ENCODE measurements at regions not wholly inside any gene's neighbourhood (a gene's known extent, or its start where the extent isn't known, plus 50 kb on each side); places are given as distances from the start of the nearest gene placed in this dataset.

DNA sequence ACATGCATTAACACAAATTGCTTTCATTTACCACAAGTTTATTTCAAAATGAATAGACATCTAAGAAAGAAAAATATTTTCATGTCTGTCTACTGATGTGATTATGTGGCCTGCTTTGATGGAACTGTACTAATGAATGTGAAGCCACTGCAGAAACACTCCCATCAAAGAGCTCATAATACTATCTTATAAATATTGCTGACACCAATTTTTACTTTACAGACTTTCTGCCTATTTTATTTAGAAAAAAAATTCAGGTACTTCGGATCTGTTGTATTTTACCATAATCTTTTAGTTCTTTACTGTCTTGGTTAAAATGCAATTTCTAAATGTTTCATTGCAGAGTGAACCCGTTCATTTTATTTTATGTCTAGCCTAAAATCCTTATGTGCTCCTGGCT, 281.9 kb downstream of the ICE1 start:
- Mint-ChIP-seq H3K9me3 (ENCODE audit: unreplicated experiment) (peaks cover 5% of the 10 kb centered on the region), H3K27me3 (ENCODE audit: low read depth, unreplicated experiment) (peaks cover 5% of the 10 kb centered on the region), H3K27ac (ENCODE audit: unreplicated experiment) (no peak overlapping the region), H3K4me3 (ENCODE audit: unreplicated experiment) (no peak overlapping the region), H3K4me1 (ENCODE audit: low read depth, unreplicated experiment) (peaks cover 3% of the 10 kb centered on the region), H3K36me3 (ENCODE audit: low read depth, unreplicated experiment) (no peaks in the 10 kb centered on the region)
- no peak overlapping the region for H3K27ac ChIP-seq (ENCODE audit: low read depth, low read length)
- H3K27me3 ChIP-seq (ENCODE audit: insufficient read depth, low read length) = no peaks in the 10 kb centered on the region
- H3K79me2 ChIP-seq (ENCODE audit: insufficient read depth, low read length) = no peaks in the 10 kb centered on the region
- no peak overlapping the region for H2AFZ ChIP-seq (ENCODE audit: low read depth, low read length)
- no peaks in the 10 kb centered on the region for H3K9me3 ChIP-seq (ENCODE audit: insufficient read depth, low read depth, low read length)
- H3K4me1 ChIP-seq (ENCODE audit: insufficient read depth, low read length) = no peaks in the 10 kb centered on the region
- no peaks in the 10 kb centered on the region for H3K36me3 ChIP-seq (ENCODE audit: insufficient read depth, low read length)
- H4K20me1 ChIP-seq (ENCODE audit: insufficient read depth, low read length) = no peaks in the 10 kb centered on the region
- DNase-seq (ENCODE audit: low read depth) = no peak
- TF ChIP-seq, protein P1, sequence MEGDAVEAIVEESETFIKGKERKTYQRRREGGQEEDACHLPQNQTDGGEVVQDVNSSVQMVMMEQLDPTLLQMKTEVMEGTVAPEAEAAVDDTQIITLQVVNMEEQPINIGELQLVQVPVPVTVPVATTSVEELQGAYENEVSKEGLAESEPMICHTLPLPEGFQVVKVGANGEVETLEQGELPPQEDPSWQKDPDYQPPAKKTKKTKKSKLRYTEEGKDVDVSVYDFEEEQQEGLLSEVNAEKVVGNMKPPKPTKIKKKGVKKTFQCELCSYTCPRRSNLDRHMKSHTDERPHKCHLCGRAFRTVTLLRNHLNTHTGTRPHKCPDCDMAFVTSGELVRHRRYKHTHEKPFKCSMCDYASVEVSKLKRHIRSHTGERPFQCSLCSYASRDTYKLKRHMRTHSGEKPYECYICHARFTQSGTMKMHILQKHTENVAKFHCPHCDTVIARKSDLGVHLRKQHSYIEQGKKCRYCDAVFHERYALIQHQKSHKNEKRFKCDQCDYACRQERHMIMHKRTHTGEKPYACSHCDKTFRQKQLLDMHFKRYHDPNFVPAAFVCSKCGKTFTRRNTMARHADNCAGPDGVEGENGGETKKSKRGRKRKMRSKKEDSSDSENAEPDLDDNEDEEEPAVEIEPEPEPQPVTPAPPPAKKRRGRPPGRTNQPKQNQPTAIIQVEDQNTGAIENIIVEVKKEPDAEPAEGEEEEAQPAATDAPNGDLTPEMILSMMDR (IDR thresholded peaks at IDR 0.05; ENCODE audit: insufficient read depth, low read depth, low read length) = no peak
- no peak for TF ChIP-seq EZH2 (IDR thresholded peaks at IDR 0.05; ENCODE audit: insufficient read depth, low read length)
- no peak overlapping the region for H3K4me2 ChIP-seq (ENCODE audit: low read length)
- H3K9ac ChIP-seq (ENCODE audit: low read length) = no peak overlapping the region
- H3K4me3 ChIP-seq (ENCODE audit: insufficient read depth, low read depth, low read length) = no peak overlapping the region
- no peak for FAIRE-seq

DNA sequence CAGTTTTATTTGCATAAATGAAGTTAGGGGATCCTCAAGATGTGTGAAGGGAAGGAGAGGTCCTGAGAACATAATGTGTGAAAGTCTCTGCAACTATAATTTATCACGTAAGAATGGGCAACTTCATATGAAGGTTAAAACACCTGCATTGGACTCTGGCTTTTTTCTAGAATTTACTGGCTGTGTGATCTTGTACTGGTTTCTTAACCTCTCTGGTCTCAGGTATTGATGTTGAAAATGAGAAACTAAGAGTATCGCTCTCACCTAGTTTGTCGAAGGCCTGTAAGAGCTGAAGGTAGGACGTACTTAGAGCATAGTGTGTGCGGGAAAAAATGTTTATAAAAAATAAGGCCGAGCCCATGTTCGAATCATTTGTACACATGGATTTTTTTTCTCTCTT, 280.5 kb downstream of the ICE1 start:
- FAIRE-seq (peak; percentile 9), DNase-seq (ENCODE audit: low read depth) (no peak)

DNA sequence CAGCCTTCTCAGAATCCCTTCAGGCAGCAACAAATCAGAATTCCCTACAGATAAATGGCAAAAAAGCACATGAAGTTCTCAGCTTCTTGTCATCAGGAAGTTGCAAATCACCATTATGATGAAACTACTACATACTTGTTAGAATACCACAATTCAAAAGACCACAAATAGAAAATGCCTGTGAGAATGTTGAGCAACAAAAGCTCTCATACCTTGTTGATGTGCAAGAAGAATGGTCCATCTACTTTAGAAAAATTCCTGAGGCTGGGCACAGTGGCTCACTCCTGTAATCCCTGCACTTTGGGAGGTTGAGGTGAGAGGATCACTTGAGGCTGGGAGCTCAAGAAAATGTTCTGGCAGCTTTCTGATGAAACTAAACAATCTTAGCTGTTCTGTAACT, 278.1 kb downstream of the ICE1 start:
- peaks cover 3% of the 10 kb centered on the region for H3K4me1 Mint-ChIP-seq (ENCODE audit: low read depth, unreplicated experiment)
- Histone ChIP-seq H3K4me1 (ENCODE audit: insufficient read depth, low read length) (no peaks in the 10 kb centered on the region), H4K20me1 (ENCODE audit: insufficient read depth, low read length) (no peaks in the 10 kb centered on the region), H3K27ac (ENCODE audit: low read depth, low read length) (no peak overlapping the region), H3K9ac (ENCODE audit: low read length) (no peak overlapping the region), H3K36me3 (ENCODE audit: insufficient read depth, low read length) (no peaks in the 10 kb centered on the region), H3K4me2 (ENCODE audit: low read length) (no peak overlapping the region), H3K4me3 (ENCODE audit: insufficient read depth, low read depth, low read length) (no peak overlapping the region), H3K27me3 (ENCODE audit: insufficient read depth, low read length) (no peaks in the 10 kb centered on the region), H2AFZ (ENCODE audit: low read depth, low read length) (no peak overlapping the region), H3K9me3 (ENCODE audit: insufficient read depth, low read depth, low read length) (no peaks in the 10 kb centered on the region), H3K79me2 (ENCODE audit: insufficient read depth, low read length) (no peaks in the 10 kb centered on the region)
- no peak for FAIRE-seq
- no peak for TF ChIP-seq EZH2 (IDR thresholded peaks at IDR 0.05; ENCODE audit: insufficient read depth, low read length)
- TF ChIP-seq, protein P1 (IDR thresholded peaks at IDR 0.05; ENCODE audit: insufficient read depth, low read depth, low read length) = no peak
- no peak overlapping the region for H3K4me3 Mint-ChIP-seq (ENCODE audit: unreplicated experiment)
- H3K9me3 Mint-ChIP-seq (ENCODE audit: unreplicated experiment) = no peaks in the 10 kb centered on the region
- H3K36me3 Mint-ChIP-seq (ENCODE audit: low read depth, unreplicated experiment) = no peaks in the 10 kb centered on the region
- H3K27me3 Mint-ChIP-seq (ENCODE audit: low read depth, unreplicated experiment) = peaks cover 5% of the 10 kb centered on the region
- H3K27ac Mint-ChIP-seq (ENCODE audit: unreplicated experiment) = peak overlapping the region; percentile 23
- DNase-seq (ENCODE audit: low read depth) = no peak

More for the DNA sequence above, 280.5 kb downstream of the ICE1 start:
- Histone ChIP-seq H3K27me3 (ENCODE audit: insufficient read depth, low read length) (no peaks in the 10 kb centered on the region), H3K27ac (ENCODE audit: low read depth, low read length) (no peak overlapping the region), H4K20me1 (ENCODE audit: insufficient read depth, low read length) (no peaks in the 10 kb centered on the region), H3K4me2 (ENCODE audit: low read length) (no peak overlapping the region), H3K9me3 (ENCODE audit: insufficient read depth, low read depth, low read length) (no peaks in the 10 kb centered on the region), H3K9ac (ENCODE audit: low read length) (no peak overlapping the region), H3K4me3 (ENCODE audit: insufficient read depth, low read depth, low read length) (no peak overlapping the region), H3K79me2 (ENCODE audit: insufficient read depth, low read length) (no peaks in the 10 kb centered on the region), H3K36me3 (ENCODE audit: insufficient read depth, low read length) (no peaks in the 10 kb centered on the region), H3K4me1 (ENCODE audit: insufficient read depth, low read length) (no peaks in the 10 kb centered on the region), H2AFZ (ENCODE audit: low read depth, low read length) (no peak overlapping the region)
- Mint-ChIP-seq H3K36me3 (ENCODE audit: low read depth, unreplicated experiment) (no peaks in the 10 kb centered on the region), H3K9me3 (ENCODE audit: unreplicated experiment) (no peaks in the 10 kb centered on the region), H3K27me3 (ENCODE audit: low read depth, unreplicated experiment) (peaks cover 5% of the 10 kb centered on the region), H3K4me1 (ENCODE audit: low read depth, unreplicated experiment) (peaks cover 3% of the 10 kb centered on the region), H3K4me3 (ENCODE audit: unreplicated experiment) (no peak overlapping the region), H3K27ac (ENCODE audit: unreplicated experiment) (no peak overlapping the region)
- TF ChIP-seq EZH2 (IDR thresholded peaks at IDR 0.05; ENCODE audit: insufficient read depth, low read length) = no peak
- TF ChIP-seq, protein P1 (IDR thresholded peaks at IDR 0.05; ENCODE audit: insufficient read depth, low read depth, low read length) = no peak
